Right lung (tissue), 2 donors: ENCODE measurements at regions not wholly inside any gene's neighbourhood (a gene's known extent, or its start where the extent isn't known, plus 50 kb on each side); places are given as distances from the start of the nearest gene placed in this dataset.
"Not testable (repeated sequence)": the region's sequence is repeated elsewhere in the genome, so short reads cannot be mapped to it uniquely, and the experiment has no call there.

Experiments
- DNase-seq, 2 donors: peaks; one replicate each; pipeline ENCODE4 v3.0.0-alpha.2; 2013

DNA sequence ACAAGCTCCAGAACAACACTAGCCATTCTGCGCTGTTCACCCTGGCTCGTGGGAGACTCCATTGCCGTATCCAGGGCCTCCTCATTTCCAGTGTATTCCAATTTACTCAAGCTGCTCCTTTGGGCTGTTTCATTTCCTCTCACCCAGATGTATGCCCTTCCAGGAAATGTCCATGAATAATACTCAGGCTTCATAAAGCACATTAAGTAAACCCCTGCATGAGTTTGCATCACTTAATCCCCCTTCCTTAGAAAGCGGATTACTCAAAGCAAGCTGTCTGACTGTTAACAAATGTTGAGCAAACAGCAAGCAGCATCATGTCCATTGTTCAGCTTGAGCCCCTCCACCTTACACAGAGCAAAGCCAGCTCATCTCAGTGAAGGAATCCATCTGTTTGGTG is 403.6 kb upstream of the PBX1 start:
- DNase-seq, result no peak

DNA sequence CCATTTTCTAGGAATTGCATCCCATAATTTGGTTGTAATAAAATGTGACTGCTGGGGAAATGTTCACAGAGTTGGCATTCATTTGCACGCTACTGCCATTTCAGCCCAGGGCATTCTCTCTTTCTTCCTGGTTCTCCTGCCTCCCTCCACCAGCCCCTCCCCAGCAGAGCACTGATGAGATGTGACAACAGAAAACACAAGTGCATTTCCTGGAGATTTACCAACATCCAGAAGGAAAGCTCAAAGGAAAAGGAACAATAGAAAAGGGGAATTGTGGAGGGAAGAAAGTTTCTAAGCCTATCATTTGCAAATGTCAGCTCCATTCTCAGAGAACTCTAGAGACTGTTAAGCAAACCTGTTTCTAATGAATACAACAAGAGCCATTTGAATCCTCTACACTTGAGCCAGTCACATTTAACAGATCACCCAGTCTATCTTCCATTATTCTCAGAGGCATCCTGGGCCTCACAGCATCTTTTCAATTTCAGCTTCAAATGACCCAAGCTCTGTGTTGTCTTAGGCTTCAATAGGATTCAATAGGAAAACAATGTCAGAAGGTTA is 395.6 kb upstream of the PBX1 start:
- no peak for DNase-seq

DNA sequence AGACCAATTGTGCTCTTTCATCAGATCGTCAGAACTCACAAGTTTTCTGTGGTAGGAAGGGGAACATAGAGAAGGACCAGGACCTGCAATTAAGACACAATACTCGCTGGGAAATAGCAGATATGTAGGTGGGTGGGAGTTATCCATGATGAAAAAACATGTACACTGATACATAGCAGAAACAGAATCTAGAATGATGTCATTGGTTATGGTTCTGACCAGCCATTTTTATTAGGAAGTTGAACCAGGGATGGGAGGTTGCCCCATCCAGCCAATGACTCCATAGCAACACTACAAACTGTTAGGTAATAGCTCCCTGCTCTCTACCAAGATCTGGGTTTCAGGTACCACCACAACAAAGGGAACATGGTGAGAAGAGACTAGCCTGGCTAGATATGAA is 393.5 kb upstream of the PBX1 start:
- DNase-seq, result no peak

DNA sequence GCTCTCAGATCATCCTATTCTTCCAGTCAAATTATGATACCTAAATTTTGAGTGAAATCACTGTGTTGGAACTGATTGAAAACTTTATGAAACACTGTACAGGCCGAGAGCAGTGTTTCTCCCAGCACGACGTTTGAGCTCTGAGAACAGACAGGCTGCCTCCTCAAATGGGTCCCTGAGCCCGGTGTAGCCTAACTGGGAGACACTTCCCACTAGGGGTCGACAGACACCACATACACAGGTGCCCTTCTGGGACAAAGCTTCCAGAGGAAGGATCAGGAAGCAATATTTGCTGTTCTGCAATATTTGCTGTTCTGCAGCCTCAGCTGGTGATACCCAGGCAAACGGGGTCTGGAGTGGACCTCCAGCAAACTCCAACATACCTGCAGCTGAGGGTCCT is 392.5 kb upstream of the PBX1 start:
- not testable (repeated sequence) for DNase-seq

DNA sequence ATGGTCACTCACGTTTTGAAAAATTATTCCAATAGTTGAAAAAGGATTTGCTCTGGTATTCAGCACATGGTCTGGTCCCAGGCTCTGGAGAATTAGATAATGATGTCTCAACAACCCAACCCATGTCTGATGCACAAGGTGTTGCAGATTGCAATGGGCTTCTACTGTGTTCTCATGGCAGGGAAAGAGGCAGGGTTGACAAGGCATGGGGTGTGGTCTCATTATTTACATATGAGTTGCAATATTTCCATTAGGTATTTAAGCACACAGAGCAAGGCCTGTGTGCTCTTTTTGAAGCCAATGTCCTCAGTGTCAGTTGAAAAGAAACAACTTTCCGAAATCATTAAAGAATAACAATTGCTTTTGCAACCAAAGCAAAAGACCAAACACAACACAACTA is 381.9 kb upstream of the PBX1 start:
- DNase-seq, result no peak

DNA sequence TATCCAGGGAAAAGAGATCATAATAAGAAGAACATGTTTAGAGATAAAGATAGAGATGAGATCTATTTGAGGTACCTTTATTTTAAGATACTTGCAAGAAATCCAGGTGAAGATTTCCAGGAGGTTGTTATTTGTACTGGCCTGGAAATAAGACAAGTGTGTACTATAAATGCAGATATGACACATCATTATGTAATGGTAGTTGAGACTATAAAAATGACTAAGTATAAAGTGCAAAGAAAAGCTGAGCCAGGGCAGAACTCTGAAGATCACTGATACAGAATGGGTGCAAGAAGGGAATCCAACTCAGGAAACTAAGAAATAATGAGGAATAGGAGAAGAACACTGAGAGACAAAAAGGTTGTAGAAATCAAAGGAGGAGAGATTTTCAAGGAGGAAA is 378.2 kb upstream of the PBX1 start:
- DNase-seq, result no peak

DNA sequence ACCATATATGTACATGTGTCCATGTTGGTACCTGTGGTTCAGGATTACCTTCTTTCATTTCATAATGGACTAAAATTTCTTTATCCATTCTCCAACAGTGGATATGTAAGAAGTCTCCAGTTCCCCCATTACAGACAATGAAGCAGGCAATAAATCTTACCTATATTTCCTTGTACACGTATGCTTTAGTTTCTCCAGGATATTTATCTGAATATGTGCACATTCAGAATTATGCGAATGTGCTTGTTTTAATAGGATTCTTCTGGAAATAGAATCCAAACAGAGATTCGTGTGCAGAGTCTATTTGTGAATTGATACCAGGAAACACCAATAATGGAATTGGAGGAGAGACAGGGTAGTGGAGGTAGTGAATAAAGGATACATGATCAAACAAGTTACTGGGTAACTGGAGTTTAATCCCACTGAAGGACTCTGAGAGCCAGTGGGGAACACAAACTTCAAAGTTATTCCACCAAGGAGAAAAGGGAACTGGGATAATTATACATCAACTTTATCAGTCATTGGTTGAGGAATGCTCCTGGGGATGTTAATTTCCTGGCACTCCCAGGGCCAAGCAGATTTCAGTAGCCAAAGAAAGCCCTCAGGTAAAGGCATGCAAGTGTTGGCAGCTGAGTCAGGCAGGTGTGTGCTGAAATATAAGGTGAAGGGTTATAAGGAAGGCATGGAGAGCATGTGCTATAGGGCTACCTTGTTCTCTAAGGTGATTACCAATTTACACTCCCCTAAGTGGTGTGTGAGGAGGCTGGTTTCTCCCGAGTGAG is 374.9 kb upstream of the PBX1 start:
- no peak for DNase-seq

DNA sequence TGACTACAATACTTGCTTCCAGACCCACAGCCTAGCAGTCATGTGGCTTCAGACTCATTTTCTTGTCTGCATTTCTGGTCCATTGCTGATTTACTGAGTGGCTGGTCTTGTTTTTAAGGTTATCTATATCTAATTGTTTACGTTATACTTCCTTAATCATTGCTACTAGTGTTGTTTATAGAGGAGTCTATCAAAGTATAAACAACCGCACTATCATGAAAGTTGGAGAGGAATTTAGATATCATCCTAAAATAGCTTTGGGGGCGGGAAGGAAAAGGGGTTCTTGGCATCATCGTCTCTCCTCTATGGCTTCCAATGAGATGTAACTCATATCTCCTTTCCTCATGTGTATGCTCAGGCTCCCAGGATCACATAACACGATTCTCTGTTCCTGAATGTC is 372.1 kb upstream of the PBX1 start:
- DNase-seq, result no peak

DNA sequence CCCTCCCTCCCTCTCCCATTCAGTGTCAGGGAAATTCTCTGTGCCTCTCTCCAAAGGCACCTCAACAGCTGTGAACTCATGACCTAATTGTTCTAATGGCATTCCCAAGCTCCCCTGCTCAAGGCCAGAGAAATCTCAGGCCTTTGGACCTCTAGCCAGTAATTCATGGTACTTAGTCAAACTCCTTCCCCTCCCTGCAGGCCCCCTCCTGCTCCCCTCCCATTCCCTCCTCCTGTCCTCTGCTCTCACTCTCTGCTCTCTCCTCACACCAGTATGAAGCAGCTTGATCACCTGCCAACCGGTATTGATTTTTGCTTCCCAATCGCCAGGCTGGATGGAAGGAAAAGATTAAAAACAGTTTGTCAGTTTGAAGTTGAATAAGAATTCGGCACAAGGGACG is 370.5 kb upstream of the PBX1 start:
- DNase-seq, result no peak

DNA sequence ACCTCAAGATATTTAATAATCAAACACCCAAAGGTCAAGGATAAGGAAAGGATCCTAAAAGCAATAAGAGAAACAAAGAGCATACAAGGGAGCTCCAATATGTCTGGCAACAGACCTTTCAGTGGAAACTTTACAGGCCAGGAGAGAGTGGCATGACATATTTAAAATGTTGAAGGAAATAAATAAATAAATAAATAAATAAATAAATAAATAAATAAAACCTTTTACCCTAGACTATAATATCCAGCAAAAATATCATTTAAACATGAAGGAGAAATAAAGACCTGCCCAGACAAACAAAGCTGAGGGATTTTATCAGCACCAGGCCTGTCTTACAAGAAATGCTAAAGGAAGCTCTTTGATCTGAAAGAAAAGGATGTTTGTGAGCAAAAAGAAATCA is 367.8 kb upstream of the PBX1 start:
- DNase-seq, result no peak

DNA sequence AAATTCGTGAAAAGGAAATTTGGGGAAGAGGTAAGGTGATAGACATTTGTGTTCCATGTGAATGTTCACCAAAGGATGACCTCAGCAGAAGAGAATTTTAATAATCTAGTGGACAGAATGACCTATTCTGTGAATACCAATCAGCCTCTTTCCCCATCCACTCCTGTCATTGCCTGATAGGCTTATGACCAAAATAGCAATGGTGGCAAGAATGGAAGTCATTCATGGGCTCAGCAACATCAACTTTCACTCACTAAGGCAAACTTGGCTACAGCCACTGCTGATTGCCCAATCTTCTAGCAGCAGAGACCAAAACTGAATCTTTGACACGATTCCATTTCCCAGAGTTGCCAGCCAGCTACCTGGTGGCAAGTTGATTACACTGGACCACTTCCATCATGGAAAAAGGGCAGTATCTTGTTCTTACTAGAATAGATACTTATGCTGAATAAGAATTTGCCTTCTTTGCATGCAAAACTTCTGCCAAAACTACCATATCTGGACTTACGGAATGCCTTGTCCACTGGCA is 348.7 kb upstream of the PBX1 start:
- no peak for DNase-seq

DNA sequence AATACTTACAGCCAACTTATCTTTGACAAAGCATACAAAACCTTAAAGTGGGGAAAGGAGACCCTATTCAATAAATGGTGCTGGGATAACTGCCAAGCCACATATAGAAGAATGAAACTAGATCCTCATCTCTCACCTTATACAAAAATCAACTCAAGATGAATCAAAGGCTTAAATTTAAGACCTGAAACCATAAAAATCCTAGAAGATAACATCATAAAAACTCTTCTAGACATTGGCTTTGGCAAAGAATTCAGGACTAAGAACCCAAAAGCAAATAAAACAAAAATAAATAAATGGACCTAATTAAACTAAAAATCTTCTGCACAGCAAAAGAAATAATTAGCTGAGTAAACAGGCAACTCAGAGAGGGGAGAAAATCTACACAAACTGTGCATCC is 335.6 kb upstream of the PBX1 start:
- DNase-seq, result no peak

DNA sequence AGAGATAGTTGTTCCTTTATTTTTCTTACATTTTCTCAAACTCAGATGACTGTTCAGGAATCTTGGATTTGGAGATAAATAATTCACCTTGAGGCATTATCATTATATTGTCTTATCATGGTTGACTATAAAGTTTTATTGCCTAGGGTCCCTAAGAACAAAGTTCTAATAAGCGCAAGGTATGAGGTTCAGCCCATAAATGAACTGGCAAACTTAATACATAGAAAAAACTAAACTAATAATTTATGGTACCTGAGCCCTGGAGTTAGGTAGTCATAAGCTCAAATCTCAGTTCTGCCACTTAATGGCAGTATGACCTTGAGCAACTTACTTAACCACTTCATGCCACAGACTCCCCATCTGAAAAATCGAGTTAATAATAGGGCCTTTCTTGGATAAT is 334.0 kb upstream of the PBX1 start:
- DNase-seq, result no peak

DNA sequence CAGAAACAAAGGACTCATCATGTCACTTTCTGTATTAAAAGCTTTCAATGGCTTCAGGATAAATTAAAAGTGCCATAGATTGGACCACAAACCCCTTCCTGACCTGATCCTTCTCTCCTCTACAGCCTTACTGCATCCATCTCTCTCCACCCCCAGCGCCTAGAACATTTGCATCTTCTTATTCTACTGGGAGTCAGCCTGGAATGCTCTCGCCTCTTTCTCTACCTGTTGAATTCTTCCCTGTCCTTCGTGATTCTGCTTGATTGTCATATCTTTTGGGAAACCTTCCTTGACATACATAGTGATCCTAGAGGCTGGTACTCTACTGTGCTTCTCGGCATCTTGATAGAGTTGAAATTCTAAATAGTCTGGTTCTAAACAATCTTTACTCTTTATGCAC is 332.0 kb upstream of the PBX1 start:
- DNase-seq, result no peak

DNA sequence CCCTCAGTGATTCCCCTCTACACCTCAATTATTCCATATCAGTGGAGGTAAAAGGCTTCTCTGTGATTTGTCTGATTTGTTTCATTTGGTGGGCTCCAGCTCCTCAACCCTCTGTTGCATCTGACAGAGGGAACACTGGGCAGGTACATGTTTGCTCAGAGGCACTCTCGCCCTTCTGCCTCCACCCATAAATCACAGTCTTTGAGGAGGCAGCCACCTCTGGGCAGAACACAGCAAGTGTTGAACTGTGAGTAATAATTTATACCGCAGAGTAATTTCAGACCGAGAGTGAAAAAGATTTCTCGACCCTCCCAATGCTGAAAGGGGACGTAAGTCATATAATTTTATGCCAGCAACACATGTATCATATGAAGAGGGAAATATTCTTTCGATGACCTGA is 330.1 kb upstream of the PBX1 start:
- no peak for DNase-seq

DNA sequence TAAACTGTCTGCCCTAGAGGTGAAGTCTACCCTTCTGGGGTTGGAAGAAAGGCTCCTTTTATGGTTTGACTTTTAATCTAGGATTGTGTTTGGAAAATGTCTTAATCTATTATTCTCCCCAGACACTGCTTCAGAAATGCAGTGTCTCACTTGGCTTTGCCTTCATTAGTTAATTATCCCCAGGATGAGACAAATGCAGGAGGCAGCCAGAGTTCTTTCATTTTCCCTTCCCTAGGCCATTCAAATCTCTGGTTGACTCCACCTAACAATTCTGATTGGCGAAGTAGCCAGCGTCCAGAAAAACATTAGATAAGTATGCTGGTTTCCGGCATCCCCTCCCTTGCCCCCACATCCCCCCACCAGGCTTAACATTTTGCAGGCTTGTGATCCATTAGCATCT is 325.8 kb upstream of the PBX1 start:
- no peak for DNase-seq

DNA sequence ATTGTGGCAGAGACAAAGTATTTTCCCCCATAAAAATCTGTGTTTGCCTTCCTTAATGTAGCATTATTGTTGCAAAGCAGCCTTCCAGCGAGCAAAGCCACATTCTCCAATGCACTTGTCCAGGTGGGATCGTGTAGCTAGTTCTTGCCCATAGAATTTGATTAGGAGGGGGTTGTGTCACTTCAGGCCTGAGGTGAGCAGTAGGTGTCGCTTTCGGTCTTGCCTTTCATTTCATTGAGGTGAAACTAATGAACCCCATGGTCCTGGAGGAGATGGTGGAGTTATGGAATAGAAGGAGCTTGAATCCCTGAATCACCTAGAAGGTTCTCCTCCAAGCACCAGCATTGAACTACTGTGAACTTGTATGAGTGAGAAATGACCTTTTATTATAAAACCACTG is 318.9 kb upstream of the PBX1 start:
- DNase-seq, result no peak

DNA sequence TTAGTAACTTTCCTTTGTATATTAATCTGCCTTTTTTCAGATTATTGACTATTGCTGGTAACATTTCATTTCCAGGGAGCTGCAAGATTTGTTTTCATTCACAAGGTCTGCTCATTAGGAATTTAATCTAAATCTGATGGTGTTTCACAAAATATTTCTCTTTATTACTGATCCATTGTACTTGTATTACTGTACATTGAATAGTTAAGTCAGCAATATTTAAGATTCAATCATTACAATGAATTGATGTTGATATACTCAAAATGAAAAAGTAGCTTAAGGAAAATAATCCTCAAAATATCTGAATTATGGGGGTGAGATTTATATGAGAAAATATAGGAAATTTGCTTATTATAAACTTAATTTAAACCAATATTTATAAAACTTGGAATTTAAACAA is 308.6 kb upstream of the PBX1 start:
- DNase-seq, result no peak

DNA sequence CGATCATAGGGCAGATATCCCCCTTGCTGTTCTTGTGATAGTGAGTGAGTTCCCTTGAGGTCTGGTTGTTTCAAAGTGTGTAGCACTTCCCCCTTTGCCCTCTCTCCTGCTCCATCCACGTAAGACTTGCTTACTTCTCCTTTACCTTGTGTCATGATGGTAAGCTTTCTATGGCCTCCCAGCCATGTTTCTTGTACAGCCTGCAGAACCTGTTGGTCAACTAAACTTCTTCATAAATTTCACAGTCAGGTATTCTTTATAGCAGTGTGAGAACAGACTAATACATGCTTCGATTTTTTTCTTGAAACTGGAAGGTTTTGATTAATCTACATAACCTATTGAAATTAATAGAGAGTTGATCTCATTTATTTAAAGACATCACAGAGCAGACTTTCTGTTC is 302.5 kb upstream of the PBX1 start:
- DNase-seq, result no peak

DNA sequence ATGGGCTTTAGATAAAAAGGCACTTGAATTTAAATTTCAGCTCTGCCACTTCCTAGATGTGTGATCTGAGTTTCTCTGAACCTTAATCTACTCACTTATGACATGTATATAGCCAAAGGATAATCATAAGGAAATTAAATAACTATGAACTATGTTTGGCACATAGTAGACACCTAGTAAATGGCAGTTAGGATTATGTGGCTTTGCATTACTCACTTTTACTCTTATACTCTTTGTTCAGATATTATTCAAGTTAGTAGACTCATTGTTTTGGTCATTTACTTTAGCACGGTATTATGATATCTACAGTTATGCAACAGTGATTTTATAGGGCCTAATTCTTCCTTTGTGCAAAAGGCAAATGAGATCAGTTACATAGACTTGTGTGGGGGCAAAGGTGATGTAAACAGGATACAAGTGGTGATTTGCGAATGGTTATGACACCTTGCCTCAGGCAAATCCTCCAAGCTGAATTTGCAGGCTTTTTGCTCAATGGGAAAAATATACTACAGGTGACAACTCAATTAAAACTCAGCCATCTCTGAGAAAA is 297.2 kb upstream of the PBX1 start:
- no peak for DNase-seq

DNA sequence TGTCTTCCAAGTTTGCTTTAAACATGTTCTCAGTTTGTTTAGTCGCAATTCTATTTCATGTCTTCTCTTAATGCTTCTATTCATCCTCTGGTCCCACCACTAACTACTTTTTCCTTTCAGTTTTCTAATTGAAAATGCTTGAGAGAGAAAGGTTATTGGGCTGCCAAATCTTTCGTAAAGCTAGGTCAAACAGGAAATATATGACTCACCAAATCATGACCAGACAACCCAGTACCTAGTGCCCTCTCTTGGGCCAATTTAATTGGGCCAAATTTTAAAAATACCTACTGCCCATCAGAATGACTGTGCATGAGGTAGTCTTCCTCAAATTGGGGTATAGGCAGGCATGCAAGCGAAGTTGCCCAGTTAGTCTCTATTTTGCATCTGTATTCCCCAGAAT is 295.4 kb upstream of the PBX1 start:
- no peak for DNase-seq

DNA sequence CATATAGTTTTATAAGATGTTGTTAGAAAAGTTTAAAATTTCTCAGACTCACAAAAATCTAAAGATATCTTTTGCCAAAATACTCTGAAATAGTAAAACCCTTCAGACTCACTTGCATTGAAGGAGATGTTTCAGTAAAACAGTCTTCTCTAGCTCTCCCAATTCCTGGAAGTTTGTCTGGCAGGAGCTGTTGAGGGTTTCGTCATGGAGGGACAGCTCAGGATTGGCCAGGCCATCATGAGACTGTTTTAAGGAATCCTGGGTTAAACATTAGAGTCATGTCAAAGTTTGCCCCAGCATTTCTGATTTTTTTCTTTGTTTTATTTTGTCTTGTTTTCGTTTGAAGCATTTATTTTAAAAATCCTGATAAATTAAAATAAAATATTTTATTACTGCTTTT is 293.8 kb upstream of the PBX1 start:
- DNase-seq, result no peak

DNA sequence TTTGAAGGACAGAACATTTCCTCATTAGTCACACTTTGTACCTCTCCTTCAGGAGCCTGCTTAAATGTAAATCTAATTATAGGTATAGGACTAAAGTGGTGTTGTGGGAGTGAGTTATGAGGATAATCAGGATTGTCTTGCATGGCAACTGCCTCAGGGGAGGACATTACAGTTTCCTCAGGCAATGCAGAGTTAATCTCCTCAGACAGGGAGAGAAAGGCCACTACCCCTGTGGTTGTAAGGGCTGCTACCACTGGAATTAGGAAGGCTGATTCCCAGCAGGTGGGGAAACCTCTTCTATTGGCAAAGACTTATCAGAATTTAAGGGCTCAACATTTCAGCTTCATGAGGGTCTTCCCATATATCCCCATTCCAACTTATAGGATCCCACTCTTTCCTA is 286.8 kb upstream of the PBX1 start:
- DNase-seq, result no peak

DNA sequence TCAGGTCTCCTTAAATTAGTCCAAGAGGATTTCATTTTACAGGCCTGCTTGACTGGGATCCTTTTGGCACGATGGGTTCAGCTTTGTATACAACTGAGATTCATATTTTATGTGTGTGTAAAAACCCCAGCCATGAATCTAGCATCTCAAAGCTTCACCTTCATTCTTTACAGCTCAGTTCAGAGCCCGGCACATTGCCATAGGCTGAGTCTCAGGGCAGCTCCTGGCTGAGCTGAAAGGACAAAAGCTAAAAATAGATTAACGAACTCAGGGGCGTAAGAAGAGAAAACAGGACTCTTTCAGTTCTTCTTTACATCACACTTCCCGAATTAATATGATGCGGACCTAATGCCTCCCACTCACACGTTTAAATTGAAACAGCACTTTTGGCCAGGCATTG is 262.8 kb upstream of the PBX1 start:
- no peak for DNase-seq
